Uterus (tissue), 3 donors: ENCODE measurements at regions not wholly inside any gene's neighbourhood (a gene's known extent, or its start where the extent isn't known, plus 50 kb on each side); places are given as distances from the start of the nearest gene placed in this dataset.

ENCODE experiments used
- DNase-seq, 2 donors: peaks; one replicate each; pipeline ENCODE4 v3.0.0-alpha.2; 2019 to 2020
- H3K27ac ChIP-seq, 2 donors: fragments of 200-600 bp; sonication (generic); 1 replicate in 1 of 2; 2 replicates in 1 of 2; pipeline ENCODE4 v1.5.1; 2016 to 2018
- H3K27me3 ChIP-seq, 2 donors: fragments of 200-600 bp; sonication (generic); one replicate each; pipeline ENCODE4 v1.5.1; 2018 to 2019; ENCODE audit warnings: control low read depth in 1 of 2
- H3K36me3 ChIP-seq, 2 donors: fragments of 200-600 bp; sonication (generic); one replicate each; pipeline ENCODE4 v1.5.1; 2019; ENCODE audit warnings: control low read depth in 1 of 2
- H3K4me1 ChIP-seq, 2 donors: fragments of 200-600 bp; sonication (generic); one replicate each; pipeline ENCODE4 v1.5.1; 2018 to 2019; ENCODE audit warnings: control low read depth in 1 of 2
- H3K4me3 ChIP-seq, 2 donors: fragments of 200-600 bp; sonication (generic); 1 replicate in 1 of 2; 2 replicates in 1 of 2; pipeline ENCODE4 v1.5.1; 2018 to 2019; ENCODE audit warnings: mild to moderate bottlenecking in 1 of 2
- H3K9me3 ChIP-seq, 2 donors: fragments of 200-600 bp; sonication (generic); one replicate each; pipeline ENCODE4 v1.5.1; 2019; ENCODE audit warnings: control low read depth in 1 of 2
- POLR2A ChIP-seq, 2 donors: fragments of 450-650 bp; IDR thresholded peaks; one replicate each; pipeline ENCODE4 v1.6.1; 2016; ENCODE audit warnings: antibody characterized with exemption in 2 of 2, mild to moderate bottlenecking in 1 of 2, moderate library complexity in 1 of 2
- intact Hi-C: fragments of 100-400 bp; cut with DNase I; formaldehyde crosslinking; loops from one replicate; pipeline ENCODE4 v1.15.1; 2023; ENCODE audit warnings: low total_unique reads
- TF ChIP-seq, protein P1 (sequence below), 4 experiments: fragments of 200-600 bp in 2 of 4; fragments of 450-650 bp in 2 of 4; sonication (generic) in 2 of 4; IDR thresholded peaks; one replicate each; pipeline ENCODE4 v1.5.1; 2016 to 2019; ENCODE audit warnings: antibody characterized with exemption in 4 of 4, mild to moderate bottlenecking in 2 of 4, moderate library complexity in 1 of 4
- donor health status: DM: yes; HTN: yes; CAD: no.

DNA sequence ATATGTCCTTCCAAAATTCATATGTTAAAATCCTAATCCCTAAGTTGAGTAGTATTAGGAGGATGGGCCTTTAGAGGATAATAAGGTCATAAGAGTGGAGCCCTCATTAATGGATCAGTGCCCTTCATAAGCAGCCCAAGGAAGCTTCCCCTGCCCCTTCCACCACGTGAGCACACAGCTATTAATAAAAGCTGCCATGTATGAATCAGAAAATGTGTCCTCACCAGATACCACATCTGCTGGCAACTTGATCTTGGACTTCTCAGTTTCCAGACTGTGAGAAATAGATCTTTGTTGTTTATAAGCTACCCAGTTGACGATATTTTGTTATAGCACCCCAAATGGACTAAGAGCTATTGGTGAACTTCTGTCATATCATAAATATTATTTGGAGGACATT, 207.7 kb upstream of the HDDC2 start:
- Histone ChIP-seq H3K4me1 (no peaks in the 10 kb centered on the region), H3K9me3 (no peaks in the 10 kb centered on the region), H3K36me3 (no peaks in the 10 kb centered on the region), H3K27ac (no peak overlapping the region), H3K4me3 (no peak overlapping the region), H3K27me3 (no peaks in the 10 kb centered on the region)
- TF ChIP-seq, protein P1, sequence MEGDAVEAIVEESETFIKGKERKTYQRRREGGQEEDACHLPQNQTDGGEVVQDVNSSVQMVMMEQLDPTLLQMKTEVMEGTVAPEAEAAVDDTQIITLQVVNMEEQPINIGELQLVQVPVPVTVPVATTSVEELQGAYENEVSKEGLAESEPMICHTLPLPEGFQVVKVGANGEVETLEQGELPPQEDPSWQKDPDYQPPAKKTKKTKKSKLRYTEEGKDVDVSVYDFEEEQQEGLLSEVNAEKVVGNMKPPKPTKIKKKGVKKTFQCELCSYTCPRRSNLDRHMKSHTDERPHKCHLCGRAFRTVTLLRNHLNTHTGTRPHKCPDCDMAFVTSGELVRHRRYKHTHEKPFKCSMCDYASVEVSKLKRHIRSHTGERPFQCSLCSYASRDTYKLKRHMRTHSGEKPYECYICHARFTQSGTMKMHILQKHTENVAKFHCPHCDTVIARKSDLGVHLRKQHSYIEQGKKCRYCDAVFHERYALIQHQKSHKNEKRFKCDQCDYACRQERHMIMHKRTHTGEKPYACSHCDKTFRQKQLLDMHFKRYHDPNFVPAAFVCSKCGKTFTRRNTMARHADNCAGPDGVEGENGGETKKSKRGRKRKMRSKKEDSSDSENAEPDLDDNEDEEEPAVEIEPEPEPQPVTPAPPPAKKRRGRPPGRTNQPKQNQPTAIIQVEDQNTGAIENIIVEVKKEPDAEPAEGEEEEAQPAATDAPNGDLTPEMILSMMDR (IDR thresholded peaks at IDR 0.05) = no peak
- no peak for TF ChIP-seq POLR2A (IDR thresholded peaks at IDR 0.05)
- intact Hi-C loops = no loop called here
- no peak for DNase-seq

DNA sequence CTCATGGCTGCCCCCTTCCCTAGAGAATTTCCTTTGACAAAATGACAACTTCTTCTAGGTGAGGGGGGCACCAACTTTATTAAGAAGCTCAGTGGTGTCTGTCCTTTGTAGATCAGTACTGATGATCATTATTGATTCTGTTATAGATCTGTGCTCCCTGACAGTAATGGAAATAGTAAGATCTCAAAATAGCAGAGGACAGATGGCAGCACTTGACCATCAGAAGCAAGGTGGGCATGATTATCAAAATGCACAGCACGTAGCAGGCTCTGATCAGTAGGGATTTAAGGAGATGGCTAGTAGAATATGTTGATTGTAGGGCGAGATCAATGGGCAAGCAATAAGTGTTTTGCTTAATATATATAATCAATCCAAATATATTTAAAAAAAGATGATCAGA, 208.6 kb upstream of the HDDC2 start:
- Histone ChIP-seq H3K27ac (no peak overlapping the region), H3K36me3 (no peaks in the 10 kb centered on the region), H3K4me1 (no peaks in the 10 kb centered on the region), H3K9me3 (no peaks in the 10 kb centered on the region), H3K27me3 (no peaks in the 10 kb centered on the region), H3K4me3 (no peak overlapping the region)
- intact Hi-C loops = no loop called here
- TF ChIP-seq, protein P1 (IDR thresholded peaks at IDR 0.05) = no peak
- TF ChIP-seq POLR2A (IDR thresholded peaks at IDR 0.05) = no peak
- DNase-seq = no peak

DNA sequence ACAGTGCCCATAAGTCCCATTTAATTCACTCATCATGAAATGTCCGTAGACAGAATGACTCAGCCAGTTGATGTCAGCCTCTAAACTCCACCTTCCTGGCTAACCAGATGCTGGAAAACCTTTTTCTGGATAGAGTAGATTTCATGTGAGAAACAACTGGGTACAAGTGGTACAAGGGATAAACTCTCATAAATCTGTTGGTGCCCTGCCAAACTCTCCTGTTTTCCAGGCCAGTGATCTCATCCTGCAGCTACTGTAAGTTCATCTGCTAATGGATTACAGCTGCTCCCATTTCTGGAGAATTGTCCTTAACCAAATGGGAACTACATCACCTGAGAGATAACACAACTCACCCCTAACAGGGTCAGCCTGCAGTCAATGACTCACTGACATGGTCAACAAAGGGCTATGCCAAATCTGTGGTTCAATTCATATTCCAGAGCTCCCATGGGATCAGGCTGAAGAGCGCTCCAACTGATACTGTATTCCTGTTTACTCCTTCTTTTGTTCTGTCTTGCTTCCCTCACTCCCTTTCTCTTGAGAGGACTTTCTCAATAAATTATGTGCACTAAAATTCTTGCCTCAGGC, 210.1 kb upstream of the HDDC2 start:
- no peak for DNase-seq

DNA sequence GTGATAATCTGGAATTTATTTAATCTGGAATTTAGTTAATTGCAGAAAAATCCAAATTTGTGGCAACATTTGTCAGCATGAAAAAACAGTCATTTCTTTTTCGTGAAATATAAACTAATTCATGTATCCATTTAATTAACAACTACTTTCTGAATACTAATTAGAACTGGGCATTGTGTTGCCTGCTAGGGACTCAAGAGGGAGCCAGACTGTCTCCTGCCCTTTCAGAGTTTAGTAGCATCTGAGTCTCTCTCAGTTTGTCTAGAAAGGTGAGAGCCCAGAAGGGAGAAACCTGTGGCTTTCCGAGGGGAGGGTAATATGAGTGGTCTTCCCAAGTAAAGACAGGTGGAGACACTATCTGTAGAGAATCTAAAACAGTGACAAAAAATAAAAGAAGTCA, 210.9 kb upstream of the HDDC2 start:
- intact Hi-C loops = no loop called here
- H3K27me3 ChIP-seq = no peaks in the 10 kb centered on the region
- DNase-seq = no peak
- H3K4me1 ChIP-seq = no peaks in the 10 kb centered on the region
- H3K4me3 ChIP-seq = no peak overlapping the region
- H3K36me3 ChIP-seq = no peaks in the 10 kb centered on the region
- no peak overlapping the region for H3K27ac ChIP-seq
- TF ChIP-seq, protein P1 (IDR thresholded peaks at IDR 0.05) = no peak
- TF ChIP-seq POLR2A (IDR thresholded peaks at IDR 0.05) = no peak
- no peaks in the 10 kb centered on the region for H3K9me3 ChIP-seq

More for the DNA sequence above, 210.1 kb upstream of the HDDC2 start:
- no peak overlapping the region for H3K27ac ChIP-seq
- no peaks in the 10 kb centered on the region for H3K27me3 ChIP-seq
- H3K9me3 ChIP-seq = no peaks in the 10 kb centered on the region
- no peaks in the 10 kb centered on the region for H3K4me1 ChIP-seq
- intact Hi-C loops = no loop called here
- H3K4me3 ChIP-seq = no peak overlapping the region
- TF ChIP-seq, protein P1 (IDR thresholded peaks at IDR 0.05) = no peak
- TF ChIP-seq POLR2A (IDR thresholded peaks at IDR 0.05) = no peak
- H3K36me3 ChIP-seq = no peaks in the 10 kb centered on the region

DNA sequence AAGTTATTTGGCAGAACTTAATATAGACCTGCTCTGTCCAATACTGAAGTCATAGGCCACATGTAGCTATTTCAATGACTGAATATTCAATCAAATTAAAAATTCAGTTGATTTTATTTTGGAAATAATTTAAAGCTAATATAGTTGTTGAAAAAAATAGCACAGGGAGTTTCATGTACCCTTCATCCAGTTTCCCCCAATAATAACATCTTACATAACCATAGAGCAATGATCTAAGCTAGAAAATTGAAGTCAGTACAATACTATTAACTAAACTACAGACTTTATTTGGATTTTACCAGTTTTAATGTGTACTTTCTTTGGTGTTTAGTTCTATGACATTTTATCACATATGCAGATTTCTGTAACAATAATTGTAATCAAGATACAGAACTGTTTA, 212.2 kb upstream of the HDDC2 start:
- Histone ChIP-seq H3K27me3 (no peaks in the 10 kb centered on the region), H3K9me3 (no peaks in the 10 kb centered on the region), H3K36me3 (no peaks in the 10 kb centered on the region), H3K4me1 (no peaks in the 10 kb centered on the region), H3K27ac (no peak overlapping the region), H3K4me3 (no peak overlapping the region)
- DNase-seq = no peak
- intact Hi-C loops = no loop called here
- TF ChIP-seq POLR2A (IDR thresholded peaks at IDR 0.05) = no peak
- TF ChIP-seq, protein P1 (IDR thresholded peaks at IDR 0.05) = no peak
